ENCODE measurements at regions not wholly inside any gene's neighbourhood (a gene's known extent, or its start where the extent isn't known, plus 50 kb on each side); places are given as distances from the start of the nearest gene placed in this dataset.
"Not testable (repeated sequence)": the region's sequence is repeated elsewhere in the genome, so short reads cannot be mapped to it uniquely, and the experiment has no call there.

DNA sequence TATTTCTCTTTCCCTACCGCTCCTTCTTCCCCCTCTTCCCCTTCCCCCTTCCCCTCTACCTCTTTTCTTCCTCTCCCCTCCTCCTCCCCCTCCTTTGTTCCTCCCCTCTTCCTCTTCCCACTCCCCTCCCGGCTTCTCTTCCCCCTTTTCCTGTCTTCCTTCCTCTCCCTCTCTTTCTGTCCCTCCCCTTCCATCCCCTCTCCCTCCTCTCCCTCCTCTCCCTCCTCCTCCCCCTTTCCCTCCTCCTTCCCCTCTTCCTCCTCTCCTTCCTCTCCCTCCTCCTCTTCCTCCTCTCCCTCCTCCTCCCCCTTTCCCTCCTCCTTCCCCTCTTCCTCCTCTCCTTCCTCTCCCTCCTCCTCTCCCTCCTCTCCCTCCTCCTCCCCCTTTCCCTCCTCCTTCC lies 81.5 kb downstream of the TFAP2C start:
- not testable (repeated sequence) for TF ChIP-seq POLR2AphosphoS5, POLR2A (IDR thresholded peaks at IDR 0.05; ENCODE audit: low read depth, low read length)
